ENCODE measurements at regions not wholly inside any gene's neighbourhood (a gene's known extent, or its start where the extent isn't known, plus 50 kb on each side); places are given as distances from the start of the nearest gene placed in this dataset.

- Histone ChIP-seq H3K9me3 (ENCODE audit: control insufficient read depth, low read length) (no peaks in the 10 kb centered on the region), H3K27ac (ENCODE audit: low read length) (no peak overlapping the region), H3K27me3 (ENCODE audit: control insufficient read depth, insufficient read depth) (no peaks in the 10 kb centered on the region), H3K4me3 (ENCODE audit: low read length) (no peak overlapping the region), H3K4me1 (ENCODE audit: control insufficient read depth, insufficient read depth, low read length) (no peaks in the 10 kb centered on the region)
- ATAC-seq (no peak), DNase-seq (no peak)
- intact Hi-C loops (cut with DNase I): no loop called here
- WGBS: 67% methylated on average over 8 of the region's 8 CpGs
These were observed 526.2 kb downstream of the SUCLA2 start for GRCh38 chr13:47474839-47475238.

- ATAC-seq (no peak), DNase-seq (no peak)
- no peaks in the 10 kb centered on the region for H3K4me1 ChIP-seq (ENCODE audit: control insufficient read depth, insufficient read depth, low read length)
- no peak overlapping the region for H3K27ac ChIP-seq (ENCODE audit: low read length)
- H3K9me3 ChIP-seq (ENCODE audit: control insufficient read depth, low read length): no peaks in the 10 kb centered on the region
- H3K4me3 ChIP-seq (ENCODE audit: low read length): no peak overlapping the region
- no peaks in the 10 kb centered on the region for H3K27me3 ChIP-seq (ENCODE audit: control insufficient read depth, insufficient read depth)
- WGBS: 40% methylated on average over 2 of the region's 2 CpGs
- intact Hi-C loops (cut with DNase I): no loop called here
These were observed 526.7 kb downstream of the SUCLA2 start for GRCh38 chr13:47474326-47474725.

GRCh38 chr13:47472516-47472915 is 528.6 kb downstream of the SUCLA2 start:
- WGBS: 45% methylated on average over 2 of the region's 2 CpGs
- ATAC-seq (no peak), DNase-seq (no peak)

GRCh38 chr13:47463726-47464125 is 537.3 kb downstream of the SUCLA2 start:
- H3K27me3 ChIP-seq (ENCODE audit: control insufficient read depth, insufficient read depth): no peaks in the 10 kb centered on the region
- DNase-seq (no peak), ATAC-seq (no peak)
- intact Hi-C loops (cut with DNase I): no loop called here
- no peak overlapping the region for H3K27ac ChIP-seq (ENCODE audit: low read length)
- WGBS: 68% methylated on average over 6 of the region's 6 CpGs
- H3K4me1 ChIP-seq (ENCODE audit: control insufficient read depth, insufficient read depth, low read length): no peaks in the 10 kb centered on the region
- no peaks in the 10 kb centered on the region for H3K9me3 ChIP-seq (ENCODE audit: control insufficient read depth, low read length)
- no peak overlapping the region for H3K4me3 ChIP-seq (ENCODE audit: low read length)

More at GRCh38 chr13:47472516-47472915, 528.6 kb downstream of the SUCLA2 start:
- H3K9me3 ChIP-seq (ENCODE audit: control insufficient read depth, low read length): no peaks in the 10 kb centered on the region
- intact Hi-C loops (cut with DNase I): no loop called here
- no peak overlapping the region for H3K4me3 ChIP-seq (ENCODE audit: low read length)
- no peaks in the 10 kb centered on the region for H3K27me3 ChIP-seq (ENCODE audit: control insufficient read depth, insufficient read depth)
- no peaks in the 10 kb centered on the region for H3K4me1 ChIP-seq (ENCODE audit: control insufficient read depth, insufficient read depth, low read length)
- no peak overlapping the region for H3K27ac ChIP-seq (ENCODE audit: low read length)

GRCh38 chr13:47463002-47463401 is 538.1 kb downstream of the SUCLA2 start:
- H3K9me3 ChIP-seq (ENCODE audit: control insufficient read depth, low read length): no peaks in the 10 kb centered on the region
- no peak overlapping the region for H3K4me3 ChIP-seq (ENCODE audit: low read length)
- no peak for ATAC-seq
- H3K4me1 ChIP-seq (ENCODE audit: control insufficient read depth, insufficient read depth, low read length): no peaks in the 10 kb centered on the region
- no peak overlapping the region for H3K27ac ChIP-seq (ENCODE audit: low read length)
- no peak for DNase-seq
- intact Hi-C loops (cut with DNase I): no loop called here
- H3K27me3 ChIP-seq (ENCODE audit: control insufficient read depth, insufficient read depth): no peaks in the 10 kb centered on the region
- WGBS: 87% methylated on average over 2 of the region's 2 CpGs

DNA sequence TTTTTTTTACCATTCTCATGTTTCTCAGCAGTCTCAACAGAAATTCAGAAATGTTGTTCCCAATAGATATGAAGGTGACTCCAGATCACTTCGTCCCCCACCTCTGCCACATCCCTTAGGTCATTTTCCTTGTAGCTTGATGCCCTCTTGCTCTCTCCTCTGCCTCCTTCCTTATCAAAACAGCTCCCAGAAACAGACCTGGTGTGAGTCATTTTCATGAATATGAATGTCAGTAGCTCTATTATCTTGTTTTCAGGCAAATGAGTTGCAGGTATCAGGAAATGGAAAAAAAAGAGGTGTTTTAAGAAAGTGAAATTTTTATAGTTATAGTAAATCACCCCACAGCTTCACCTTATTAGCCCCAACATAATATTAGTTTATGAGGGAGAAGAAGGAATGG is 539.3 kb downstream of the SUCLA2 start:
- intact Hi-C loops (cut with DNase I): no loop called here
- 72% methylated on average over 1 of the region's 1 CpG for WGBS
- H3K4me3 ChIP-seq (ENCODE audit: low read length): no peak overlapping the region
- no peaks in the 10 kb centered on the region for H3K27me3 ChIP-seq (ENCODE audit: control insufficient read depth, insufficient read depth)
- no peaks in the 10 kb centered on the region for H3K9me3 ChIP-seq (ENCODE audit: control insufficient read depth, low read length)
- H3K27ac ChIP-seq (ENCODE audit: low read length): no peak overlapping the region
- DNase-seq: no peak
- H3K4me1 ChIP-seq (ENCODE audit: control insufficient read depth, insufficient read depth, low read length): no peaks in the 10 kb centered on the region
- ATAC-seq: no peak

DNA sequence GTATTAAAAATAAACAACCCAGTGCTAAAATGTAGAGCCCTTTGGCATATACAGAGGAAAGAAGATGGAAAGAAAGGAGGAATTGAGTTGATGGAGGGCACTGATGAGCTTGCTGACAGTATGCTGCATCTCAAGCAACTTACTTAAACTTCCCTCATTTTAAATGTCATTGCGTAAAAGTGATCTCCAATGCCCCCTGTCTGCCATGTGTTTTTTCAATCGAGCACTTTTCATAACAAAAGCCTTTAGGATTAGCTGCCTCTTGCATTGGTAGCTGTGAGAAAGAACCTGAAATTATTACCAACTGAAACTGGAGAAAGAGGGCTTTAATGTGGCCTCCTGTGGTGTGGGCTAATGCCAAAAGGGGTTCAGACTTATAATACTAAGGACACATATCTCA is 541.6 kb downstream of the SUCLA2 start:
- H3K4me1 ChIP-seq (ENCODE audit: control insufficient read depth, insufficient read depth, low read length): no peaks in the 10 kb centered on the region
- ATAC-seq (no peak), DNase-seq (no peak)
- H3K9me3 ChIP-seq (ENCODE audit: control insufficient read depth, low read length): no peaks in the 10 kb centered on the region
- H3K4me3 ChIP-seq (ENCODE audit: low read length): no peak overlapping the region
- H3K27me3 ChIP-seq (ENCODE audit: control insufficient read depth, insufficient read depth): no peaks in the 10 kb centered on the region
- 22% methylated on average over 2 of the region's 2 CpGs for WGBS
- H3K27ac ChIP-seq (ENCODE audit: low read length): no peak overlapping the region
- intact Hi-C loops (cut with DNase I): no loop called here

DNA sequence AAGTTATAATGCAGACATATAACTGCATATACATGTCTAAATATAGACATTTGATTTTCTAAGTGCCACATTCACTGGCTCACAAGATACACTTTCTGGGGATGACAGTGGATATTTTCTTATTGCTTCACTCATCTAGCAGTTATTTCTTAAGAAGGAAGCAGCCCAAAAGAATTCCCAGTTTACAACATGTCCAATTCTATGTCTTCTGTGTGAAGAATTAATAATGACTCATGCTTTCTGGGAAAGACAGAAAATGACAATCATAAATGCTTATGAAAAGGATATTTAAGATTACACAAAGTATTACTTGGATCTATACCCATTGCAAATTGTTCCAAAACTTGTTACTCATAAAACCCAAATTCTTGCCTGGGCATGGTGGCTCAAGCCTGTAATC is 543.4 kb downstream of the SUCLA2 start:
- DNase-seq (no peak), ATAC-seq (no peak)
- H3K27ac ChIP-seq (ENCODE audit: low read length): no peak overlapping the region
- no peaks in the 10 kb centered on the region for H3K4me1 ChIP-seq (ENCODE audit: control insufficient read depth, insufficient read depth, low read length)
- H3K27me3 ChIP-seq (ENCODE audit: control insufficient read depth, insufficient read depth): no peaks in the 10 kb centered on the region
- no peaks in the 10 kb centered on the region for H3K9me3 ChIP-seq (ENCODE audit: control insufficient read depth, low read length)
- H3K4me3 ChIP-seq (ENCODE audit: low read length): no peak overlapping the region
- intact Hi-C loops (cut with DNase I): no loop called here

DNA sequence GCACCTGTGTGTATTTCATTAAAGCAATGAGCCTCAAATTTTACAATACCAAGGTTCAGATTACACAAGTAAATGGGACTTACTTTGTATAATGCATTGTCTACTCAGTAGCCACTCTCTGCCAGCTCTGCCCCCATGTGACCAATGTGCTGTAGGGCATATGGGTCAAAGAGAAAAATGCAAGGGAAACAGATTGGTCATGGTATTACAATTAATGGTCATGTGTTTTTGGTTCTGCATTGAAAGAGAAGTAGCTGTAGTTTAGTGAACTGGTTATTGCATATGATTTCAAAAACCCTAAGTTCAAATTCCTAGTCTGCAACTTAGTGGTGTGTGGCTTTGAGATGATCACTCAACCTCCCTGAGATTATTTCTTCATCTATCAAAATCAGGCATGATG is 545.4 kb downstream of the SUCLA2 start:
- Histone ChIP-seq H3K4me1 (ENCODE audit: control insufficient read depth, insufficient read depth, low read length) (no peaks in the 10 kb centered on the region), H3K4me3 (ENCODE audit: low read length) (no peak overlapping the region), H3K9me3 (ENCODE audit: control insufficient read depth, low read length) (no peaks in the 10 kb centered on the region), H3K27ac (ENCODE audit: low read length) (no peak overlapping the region), H3K27me3 (ENCODE audit: control insufficient read depth, insufficient read depth) (no peaks in the 10 kb centered on the region)
- ATAC-seq (no peak), DNase-seq (no peak)
- intact Hi-C loops (cut with DNase I): no loop called here

DNA sequence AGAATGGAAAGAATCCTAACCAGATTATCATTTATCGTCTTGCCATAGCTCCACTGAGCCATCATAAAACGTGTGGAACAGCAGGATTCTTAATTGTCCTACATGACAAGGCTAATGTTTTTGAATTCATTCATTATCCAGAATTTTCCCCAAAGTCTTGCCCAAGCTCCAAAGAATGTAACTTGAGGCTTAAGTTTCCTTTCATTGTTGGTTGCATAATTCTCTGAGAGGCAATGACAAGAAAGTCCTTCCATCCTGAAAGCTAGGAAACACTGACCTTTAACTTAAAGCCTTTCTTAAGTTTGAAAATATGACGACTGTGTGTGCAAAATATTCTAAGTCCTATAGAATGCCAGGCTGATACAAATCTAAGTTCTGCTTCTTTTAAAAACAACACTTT is 546.1 kb downstream of the SUCLA2 start:
- DNase-seq: no peak
- H3K4me1 ChIP-seq (ENCODE audit: control insufficient read depth, insufficient read depth, low read length): no peaks in the 10 kb centered on the region
- H3K27ac ChIP-seq (ENCODE audit: low read length): no peak overlapping the region
- no peak for ATAC-seq
- no peaks in the 10 kb centered on the region for H3K27me3 ChIP-seq (ENCODE audit: control insufficient read depth, insufficient read depth)
- H3K9me3 ChIP-seq (ENCODE audit: control insufficient read depth, low read length): no peaks in the 10 kb centered on the region
- 52% methylated on average over 3 of the region's 3 CpGs for WGBS
- intact Hi-C loops (cut with DNase I): no loop called here
- no peak overlapping the region for H3K4me3 ChIP-seq (ENCODE audit: low read length)

- Histone ChIP-seq H3K27me3 (ENCODE audit: control insufficient read depth, insufficient read depth) (no peaks in the 10 kb centered on the region), H3K4me1 (ENCODE audit: control insufficient read depth, insufficient read depth, low read length) (no peaks in the 10 kb centered on the region), H3K9me3 (ENCODE audit: control insufficient read depth, low read length) (no peaks in the 10 kb centered on the region), H3K4me3 (ENCODE audit: low read length) (no peak overlapping the region), H3K27ac (ENCODE audit: low read length) (no peak overlapping the region)
- WGBS: 62% methylated on average over 2 of the region's 2 CpGs
- DNase-seq (no peak), ATAC-seq (no peak)
- intact Hi-C loops (cut with DNase I): no loop called here
These were observed 540.6 kb upstream of the HTR2A start for GRCh38 chr13:47437406-47437805.

DNA sequence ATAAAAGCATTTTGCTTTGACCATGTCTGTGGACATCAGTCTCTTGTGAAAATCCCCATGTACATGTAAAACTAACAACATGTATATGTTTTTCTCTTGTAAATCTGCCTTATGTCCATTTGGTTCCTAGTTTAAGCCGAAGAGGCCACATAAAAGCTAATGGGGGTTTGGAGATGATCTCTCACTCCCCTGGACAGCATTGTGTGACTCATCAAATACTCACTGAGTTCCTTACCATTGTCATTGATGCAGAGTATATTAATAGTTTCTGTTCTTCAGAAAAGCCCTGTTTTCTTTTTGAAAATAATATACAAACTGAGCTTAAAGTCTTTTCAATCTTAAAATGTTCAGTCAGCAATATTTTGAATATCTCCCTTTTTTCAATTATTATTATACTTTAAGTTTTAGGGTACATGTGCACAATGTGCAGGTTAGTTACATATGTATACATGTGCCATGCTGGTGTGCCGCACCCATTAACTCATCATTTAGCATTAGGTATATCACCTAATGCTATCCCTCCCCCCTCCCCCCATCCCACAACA is 536.7 kb upstream of the HTR2A start:
- no peaks in the 10 kb centered on the region for H3K4me1 ChIP-seq (ENCODE audit: control insufficient read depth, insufficient read depth, low read length)
- DNase-seq: no peak

More for the DNA sequence above, 536.7 kb upstream of the HTR2A start:
- Histone ChIP-seq H3K9me3 (ENCODE audit: control insufficient read depth, low read length) (no peaks in the 10 kb centered on the region), H3K27ac (ENCODE audit: low read length) (no peak overlapping the region), H3K4me3 (ENCODE audit: low read length) (no peak overlapping the region), H3K27me3 (ENCODE audit: control insufficient read depth, insufficient read depth) (no peaks in the 10 kb centered on the region)
- intact Hi-C loops (cut with DNase I): no loop called here
- WGBS: 95% methylated on average over 2 of the region's 2 CpGs
- no peak for ATAC-seq

Measured in right cardiac atrium (tissue), 5 donors.